Muscle of arm (tissue), 1 donor: ENCODE measurements at regions not wholly inside any gene's neighbourhood (a gene's known extent, or its start where the extent isn't known, plus 50 kb on each side); places are given as distances from the start of the nearest gene placed in this dataset.

ENCODE experiments used
- DNase-seq: peaks from one replicate; pipeline ENCODE4 v3.0.0-alpha.2; 2013

- no peak for DNase-seq
Measured at GRCh38 chr7:15855525-15856109, 169.1 kb upstream of the MEOX2 start.

GRCh38 chr7:15854841-15855524 lies 168.5 kb upstream of the MEOX2 start:
- DNase-seq: no peak

GRCh38 chr7:15853832-15854470 lies 167.5 kb upstream of the MEOX2 start:
- no peak for DNase-seq

- DNase-seq: no peak
Measured at GRCh38 chr7:15851201-15851600, 164.7 kb upstream of the MEOX2 start.

- peak; percentile 92 for DNase-seq
Measured at GRCh38 chr7:15848901-15849300, 162.4 kb upstream of the MEOX2 start.

GRCh38 chr7:15848362-15848761 lies 161.9 kb upstream of the MEOX2 start:
- no peak for DNase-seq

- no peak for DNase-seq
Measured at GRCh38 chr7:15845868-15846267, 159.4 kb upstream of the MEOX2 start.

GRCh38 chr7:15845461-15845860 lies 159.0 kb upstream of the MEOX2 start:
- DNase-seq: no peak

- peak; percentile 88 for DNase-seq
Measured at GRCh38 chr7:15839416-15840100, 153.1 kb upstream of the MEOX2 start.

GRCh38 chr7:15838265-15838664 lies 151.8 kb upstream of the MEOX2 start:
- DNase-seq: no peak

GRCh38 chr7:15837306-15837950 lies 150.9 kb upstream of the MEOX2 start:
- peak; percentile 61 for DNase-seq

GRCh38 chr7:15836651-15837050 lies 150.2 kb upstream of the MEOX2 start:
- DNase-seq: no peak

GRCh38 chr7:15836041-15836440 lies 149.6 kb upstream of the MEOX2 start:
- no peak for DNase-seq

GRCh38 chr7:15834446-15834845 lies 148.0 kb upstream of the MEOX2 start:
- no peak for DNase-seq

GRCh38 chr7:15832996-15833395 lies 146.5 kb upstream of the MEOX2 start:
- DNase-seq: peak; percentile 57

- DNase-seq: no peak
Measured at GRCh38 chr7:15831606-15832005, 145.1 kb upstream of the MEOX2 start.

GRCh38 chr7:15829691-15830090 lies 143.2 kb upstream of the MEOX2 start:
- peak; percentile 47 for DNase-seq

- no peak for DNase-seq
Measured at GRCh38 chr7:15828881-15829280, 142.4 kb upstream of the MEOX2 start.

GRCh38 chr7:15821484-15822427 lies 135.3 kb upstream of the MEOX2 start:
- no peak for DNase-seq

GRCh38 chr7:15820319-15820718 lies 133.8 kb upstream of the MEOX2 start:
- DNase-seq: no peak

GRCh38 chr7:15816835-15817426 lies 130.4 kb upstream of the MEOX2 start:
- no peak for DNase-seq
